Type B pancreatic cell (in vitro differentiated cells): ENCODE measurements at regions not wholly inside any gene's neighbourhood (a gene's known extent, or its start where the extent isn't known, plus 50 kb on each side); places are given as distances from the start of the nearest gene placed in this dataset.

Source experiments
- DNase-seq: peaks from one replicate; pipeline ENCODE4 v3.0.0; 2021; ENCODE audit warnings: mixed read lengths; ENCODE audit not compliant: unreplicated experiment; ENCODE audit errors: extremely low spot score
- H3K27ac Mint-ChIP-seq: 2 replicates; pipeline ENCODE4 v1.8.0; 2021; ENCODE audit warnings: mild to moderate bottlenecking, mixed read lengths
- H3K27me3 Mint-ChIP-seq: 2 replicates; pipeline ENCODE4 v1.8.0; 2021; ENCODE audit warnings: mixed read lengths
- H3K36me3 Mint-ChIP-seq: 2 replicates; pipeline ENCODE4 v1.8.0; 2021; ENCODE audit warnings: mixed read lengths
- H3K4me1 Mint-ChIP-seq: one replicate; pipeline ENCODE4 v1.8.0; 2021; ENCODE audit warnings: mixed read lengths; ENCODE audit not compliant: unreplicated experiment
- H3K4me3 Mint-ChIP-seq: 2 replicates; pipeline ENCODE4 v1.8.0; 2021; ENCODE audit warnings: mild to moderate bottlenecking, mixed read lengths
- H3K9me3 Mint-ChIP-seq: 2 replicates; pipeline ENCODE4 v1.8.0; 2021; ENCODE audit warnings: mixed read lengths
- CTCF ChIP-seq: fragments of 200-600 bp; sonication (generic); conservative IDR thresholded peaks from 2 replicates; pipeline ENCODE4 v1.5.0; 2021; ENCODE audit warnings: antibody characterized with exemption, mild to moderate bottlenecking

GRCh38 chr13:104833221-104833620 is 1702.2 kb downstream of the EFNB2 start:
- H3K4me3 Mint-ChIP-seq: no peak overlapping the region

GRCh38 chr13:104832231-104832630 is 1703.2 kb downstream of the EFNB2 start:
- Mint-ChIP-seq H3K36me3 (no peaks in the 10 kb centered on the region), H3K9me3 (peaks cover 2% of the 10 kb centered on the region), H3K4me3 (no peak overlapping the region), H3K27me3 (no peaks in the 10 kb centered on the region), H3K4me1 (peaks cover 10% of the 10 kb centered on the region), H3K27ac (no peak overlapping the region)
- TF ChIP-seq CTCF: no peak
- no peak for DNase-seq

More at GRCh38 chr13:104833221-104833620, 1702.2 kb downstream of the EFNB2 start:
- Mint-ChIP-seq H3K27ac (no peak overlapping the region), H3K4me1 (peaks cover 10% of the 10 kb centered on the region), H3K9me3 (no peaks in the 10 kb centered on the region), H3K27me3 (no peaks in the 10 kb centered on the region), H3K36me3 (no peaks in the 10 kb centered on the region)
- DNase-seq: no peak
- no peak for TF ChIP-seq CTCF

DNA sequence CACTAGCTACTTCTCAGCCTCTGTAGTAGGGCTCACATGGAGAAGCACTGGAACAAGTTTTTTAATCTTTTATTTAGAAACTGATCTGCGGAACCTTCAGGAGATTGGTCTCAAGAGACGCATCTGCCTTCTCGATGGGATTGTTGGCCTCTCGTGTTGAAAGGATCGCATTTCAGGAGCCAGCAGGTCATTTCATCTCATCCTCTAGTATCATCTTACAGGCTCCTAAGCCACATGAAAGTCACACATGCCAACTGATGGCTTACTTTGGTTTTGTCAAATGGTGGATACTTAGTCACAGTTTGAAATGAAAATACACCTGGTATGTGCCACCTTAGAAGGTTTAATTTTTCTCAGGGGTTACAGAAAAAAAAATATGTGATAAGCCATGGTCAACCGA is 1703.6 kb downstream of the EFNB2 start:
- peaks cover 10% of the 10 kb centered on the region for H3K4me1 Mint-ChIP-seq
- H3K36me3 Mint-ChIP-seq: no peaks in the 10 kb centered on the region
- no peak for DNase-seq
- peaks cover 5% of the 10 kb centered on the region for H3K9me3 Mint-ChIP-seq
- no peak overlapping the region for H3K4me3 Mint-ChIP-seq
- no peak overlapping the region for H3K27ac Mint-ChIP-seq
- TF ChIP-seq CTCF: no peak
- H3K27me3 Mint-ChIP-seq: no peaks in the 10 kb centered on the region

DNA sequence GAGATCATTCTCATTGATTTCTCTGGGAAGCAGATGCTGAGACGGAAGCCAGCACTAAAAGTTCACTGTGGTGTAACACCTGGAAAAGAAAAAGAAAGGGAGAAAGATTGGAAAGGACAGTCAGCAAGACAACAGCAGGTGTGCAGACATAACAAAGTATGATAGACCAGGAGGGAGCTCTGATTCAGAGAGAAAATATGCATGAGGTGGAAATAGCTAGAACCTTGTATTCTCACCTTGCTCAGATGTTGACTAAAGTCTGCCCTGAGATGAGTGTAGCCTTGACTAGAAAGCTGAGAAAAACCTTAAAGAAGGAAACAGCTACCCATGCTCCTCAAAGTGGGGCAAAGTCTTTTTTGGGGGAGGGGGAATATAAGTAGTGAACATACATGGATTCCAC is 1711.8 kb downstream of the EFNB2 start:
- TF ChIP-seq CTCF: no peak
- Mint-ChIP-seq H3K9me3 (peaks cover 9% of the 10 kb centered on the region), H3K27ac (no peak overlapping the region), H3K4me1 (no peaks in the 10 kb centered on the region), H3K36me3 (no peaks in the 10 kb centered on the region), H3K27me3 (no peaks in the 10 kb centered on the region), H3K4me3 (no peak overlapping the region)
- no peak for DNase-seq

- Mint-ChIP-seq H3K27ac (no peak overlapping the region), H3K36me3 (no peaks in the 10 kb centered on the region), H3K9me3 (peaks cover 9% of the 10 kb centered on the region), H3K27me3 (no peaks in the 10 kb centered on the region), H3K4me1 (no peaks in the 10 kb centered on the region), H3K4me3 (no peak overlapping the region)
- no peak for TF ChIP-seq CTCF
- no peak for DNase-seq
Observed at GRCh38 chr13:104823071-104823470, 1712.4 kb downstream of the EFNB2 start.

- Mint-ChIP-seq H3K9me3 (no peaks in the 10 kb centered on the region), H3K36me3 (no peaks in the 10 kb centered on the region), H3K27me3 (no peaks in the 10 kb centered on the region), H3K4me1 (no peaks in the 10 kb centered on the region), H3K4me3 (no peak overlapping the region), H3K27ac (no peak overlapping the region)
- TF ChIP-seq CTCF: no peak
- DNase-seq: no peak
Observed at GRCh38 chr13:104817271-104817670, 1718.2 kb downstream of the EFNB2 start.
